Fibroblast of pulmonary artery (primary cell): ENCODE measurements at regions not wholly inside any gene's neighbourhood (a gene's known extent, or its start where the extent isn't known, plus 50 kb on each side); places are given as distances from the start of the nearest gene placed in this dataset.
A peak's percentile ranks its signal among the peaks of the same experiment; 100 is the strongest.
"Not testable (repeated sequence)": the region's sequence is repeated elsewhere in the genome, so short reads cannot be mapped to it uniquely, and the experiment has no call there.

Experiments
- DNase-seq: peaks from one replicate; pipeline ENCODE4 v3.0.0-alpha.2; 2010; ENCODE audit warnings: low read depth
- H3K4me3 ChIP-seq: replicated peaks from 2 replicates; pipeline ENCODE4 v1.5.1; 2011; ENCODE audit warnings: low read depth, mild to moderate bottlenecking, control low read depth, low read length, moderate library complexity
- TF ChIP-seq, protein P1 (sequence below): IDR thresholded peaks from 2 replicates; pipeline ENCODE4 v1.5.1; 2011; ENCODE audit warnings: mild to moderate bottlenecking, control low read depth, low read length, inconsistent platforms; ENCODE audit errors: missing control alignments

DNA sequence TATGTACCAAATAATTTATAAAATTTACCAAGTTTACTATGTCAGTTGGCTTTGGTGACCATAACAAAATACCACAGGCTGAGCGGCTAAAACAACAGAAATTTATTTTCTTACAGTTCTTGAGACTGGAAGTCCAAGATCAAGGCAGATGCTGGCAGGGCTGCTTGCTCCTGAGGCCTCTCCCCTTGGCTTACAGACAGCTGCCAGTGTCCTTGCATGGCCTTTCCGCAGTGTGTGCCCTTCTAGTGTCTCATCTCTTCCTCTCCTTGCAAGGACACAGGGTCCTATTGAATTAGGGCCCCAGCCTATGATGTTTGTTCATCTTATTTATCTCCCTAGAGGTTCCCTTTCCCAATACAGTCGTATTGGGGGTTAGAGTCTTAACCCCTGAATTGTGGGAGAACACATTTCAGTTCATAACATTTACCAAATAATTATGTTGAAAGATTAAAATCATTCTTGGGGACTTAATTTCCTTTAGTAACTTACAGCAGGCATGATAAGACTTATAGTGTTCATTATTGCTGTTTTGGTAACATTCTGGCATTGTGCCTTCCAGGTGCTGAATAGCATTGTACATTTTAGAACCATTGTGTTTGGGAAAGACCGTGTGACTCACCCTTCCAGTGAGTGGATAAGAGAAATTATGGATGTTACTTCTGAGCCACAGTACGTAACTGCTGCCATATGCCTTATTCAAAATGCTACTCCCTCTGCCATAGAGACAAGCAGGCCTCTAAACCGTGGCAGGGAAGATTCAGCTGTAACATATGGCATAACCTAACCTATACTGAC is 317.5 kb downstream of the TMX3 start:
- no peak overlapping the region for H3K4me3 ChIP-seq
- TF ChIP-seq, protein P1, sequence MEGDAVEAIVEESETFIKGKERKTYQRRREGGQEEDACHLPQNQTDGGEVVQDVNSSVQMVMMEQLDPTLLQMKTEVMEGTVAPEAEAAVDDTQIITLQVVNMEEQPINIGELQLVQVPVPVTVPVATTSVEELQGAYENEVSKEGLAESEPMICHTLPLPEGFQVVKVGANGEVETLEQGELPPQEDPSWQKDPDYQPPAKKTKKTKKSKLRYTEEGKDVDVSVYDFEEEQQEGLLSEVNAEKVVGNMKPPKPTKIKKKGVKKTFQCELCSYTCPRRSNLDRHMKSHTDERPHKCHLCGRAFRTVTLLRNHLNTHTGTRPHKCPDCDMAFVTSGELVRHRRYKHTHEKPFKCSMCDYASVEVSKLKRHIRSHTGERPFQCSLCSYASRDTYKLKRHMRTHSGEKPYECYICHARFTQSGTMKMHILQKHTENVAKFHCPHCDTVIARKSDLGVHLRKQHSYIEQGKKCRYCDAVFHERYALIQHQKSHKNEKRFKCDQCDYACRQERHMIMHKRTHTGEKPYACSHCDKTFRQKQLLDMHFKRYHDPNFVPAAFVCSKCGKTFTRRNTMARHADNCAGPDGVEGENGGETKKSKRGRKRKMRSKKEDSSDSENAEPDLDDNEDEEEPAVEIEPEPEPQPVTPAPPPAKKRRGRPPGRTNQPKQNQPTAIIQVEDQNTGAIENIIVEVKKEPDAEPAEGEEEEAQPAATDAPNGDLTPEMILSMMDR: no peak
- peak; percentile 61 for DNase-seq

DNA sequence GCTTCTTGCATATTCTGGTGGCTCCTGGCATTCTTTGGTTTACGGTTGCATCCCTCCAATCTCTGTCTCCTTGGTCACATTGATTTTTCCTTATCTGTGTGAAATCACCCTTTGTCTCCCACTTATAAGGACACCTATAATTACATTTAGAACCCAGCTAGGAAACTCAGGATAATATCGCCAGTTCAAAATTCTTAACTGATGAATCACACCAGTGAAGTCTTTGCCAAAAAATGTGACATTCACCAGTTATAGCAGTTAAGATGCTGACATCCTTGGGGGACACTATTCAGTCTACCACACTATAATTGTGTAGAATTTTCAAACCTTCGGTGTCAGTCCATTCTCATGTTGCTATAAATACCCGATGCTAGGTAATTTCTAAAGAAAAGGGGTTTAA is 320.2 kb downstream of the TMX3 start:
- TF ChIP-seq, protein P1: no peak
- no peak overlapping the region for H3K4me3 ChIP-seq
- peak; percentile 16 for DNase-seq

DNA sequence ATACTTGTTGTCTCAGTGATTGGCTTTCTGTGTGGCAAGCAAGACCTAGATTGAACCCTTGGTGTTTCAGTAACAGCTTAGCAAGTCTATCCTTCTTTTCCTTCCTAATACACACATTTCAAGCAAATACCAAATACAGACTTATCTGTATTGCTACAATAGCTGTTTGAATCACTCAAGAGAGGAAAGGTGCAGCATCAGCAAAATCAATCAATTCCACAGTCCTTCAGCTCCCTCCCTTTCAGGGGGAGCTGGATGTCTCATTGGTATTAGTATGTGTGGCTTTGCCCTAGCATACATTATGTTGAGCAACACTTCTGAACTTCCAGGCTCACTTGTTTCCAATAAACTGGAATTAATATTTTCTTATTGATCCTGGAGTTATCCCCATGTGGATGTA is 323.1 kb downstream of the TMX3 start:
- H3K4me3 ChIP-seq: no peak overlapping the region
- TF ChIP-seq, protein P1: no peak
- DNase-seq: no peak

DNA sequence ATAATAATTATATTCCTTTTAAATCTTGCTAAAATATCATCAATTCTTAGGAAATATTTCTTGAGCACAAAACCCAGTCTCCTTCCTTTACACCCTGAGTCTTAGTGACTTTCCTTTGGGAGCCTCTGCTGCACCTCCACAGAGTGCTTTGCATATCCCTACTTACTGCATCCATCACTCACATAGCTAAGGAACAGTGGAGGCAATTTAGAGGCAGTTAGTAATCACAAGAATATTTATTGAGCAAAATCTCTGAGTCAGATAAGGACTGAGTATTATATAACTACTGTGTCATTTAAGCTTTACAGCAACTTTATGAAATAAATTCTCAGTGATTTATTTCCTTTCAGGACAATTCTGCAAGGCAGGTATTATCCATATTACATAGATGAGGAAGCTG is 327.7 kb downstream of the TMX3 start:
- TF ChIP-seq, protein P1: no peak
- DNase-seq: no peak
- H3K4me3 ChIP-seq: no peak overlapping the region

DNA sequence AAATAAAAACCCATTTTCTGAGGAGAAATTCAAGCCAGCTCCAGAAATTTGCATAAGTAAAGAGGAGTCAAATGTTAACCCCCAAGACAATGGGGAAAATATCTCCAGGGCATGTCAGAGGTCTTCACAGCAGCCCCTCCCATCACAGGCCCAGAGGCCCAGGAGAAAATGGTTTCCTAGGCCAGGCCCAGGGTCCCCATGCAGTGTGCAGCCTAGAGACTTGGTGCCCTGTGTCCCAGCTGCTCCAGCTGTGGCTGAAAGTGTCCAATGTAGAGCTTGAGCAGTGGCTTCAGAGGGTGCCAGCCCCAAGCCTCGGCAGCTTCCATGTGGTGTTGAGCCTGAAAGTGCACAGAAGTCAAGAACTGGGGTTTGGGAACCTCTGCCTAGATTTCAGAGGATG is 330.9 kb downstream of the TMX3 start:
- not testable (repeated sequence) for H3K4me3 ChIP-seq, DNase-seq

DNA sequence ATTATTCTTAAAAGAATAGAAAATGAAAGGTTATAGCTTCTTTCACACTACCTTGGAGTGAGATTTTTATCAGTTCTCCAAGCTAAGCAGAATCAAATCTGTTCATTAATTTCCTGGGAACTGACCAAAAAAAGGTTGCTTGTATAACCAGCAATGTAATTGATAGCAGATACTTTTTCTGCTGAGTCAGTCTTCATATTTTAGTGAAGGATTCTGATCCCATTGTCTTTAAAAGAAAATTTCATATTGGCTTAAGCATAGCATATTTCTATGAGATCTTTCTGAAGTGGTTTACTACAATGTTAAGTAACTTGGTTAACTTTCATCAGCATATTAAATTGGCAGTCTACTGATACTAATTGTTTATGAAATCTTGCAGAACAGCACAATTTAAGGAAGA is 338.0 kb downstream of the TMX3 start:
- no peak overlapping the region for H3K4me3 ChIP-seq
- TF ChIP-seq, protein P1: no peak
- no peak for DNase-seq

DNA sequence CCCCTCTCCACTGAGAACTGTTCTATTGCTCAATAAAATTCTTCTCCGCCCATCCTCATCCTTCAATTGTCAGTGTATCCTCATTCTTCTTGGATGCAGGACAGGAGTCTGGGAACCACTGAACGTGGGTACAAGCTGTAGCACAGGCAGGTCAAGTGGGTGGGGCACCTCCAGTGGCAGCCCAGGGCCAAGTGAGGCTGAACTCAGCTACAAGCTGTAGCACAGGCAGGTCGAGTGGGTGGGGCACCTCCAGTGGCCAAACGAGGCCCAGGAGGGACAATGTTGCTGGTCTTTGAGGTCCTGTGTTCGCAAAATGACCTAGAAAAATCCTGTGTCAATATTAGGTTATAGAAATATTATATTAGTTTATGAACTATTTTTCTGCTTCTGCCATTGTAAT is 352.0 kb downstream of the TMX3 start:
- TF ChIP-seq, protein P1: no peak
- no peak overlapping the region for H3K4me3 ChIP-seq
- DNase-seq: no peak
